Stimulated activated CD4-positive, alpha-beta T cell treated with anti-CD3 and anti-CD28 coated beads, TNF-alpha, amount 100 ng/mL, for 4 hours (primary cell): ENCODE measurements at regions not wholly inside any gene's neighbourhood (a gene's known extent, or its start where the extent isn't known, plus 50 kb on each side); places are given as distances from the start of the nearest gene placed in this dataset.
A peak's percentile ranks its signal among the peaks of the same experiment; 100 is the strongest.
"Not testable (repeated sequence)": the region's sequence is repeated elsewhere in the genome, so short reads cannot be mapped to it uniquely, and the experiment has no call there.

Experiments used
- DNase-seq, 3 experiments: peaks; one replicate each; pipeline ENCODE4 v3.0.0-alpha.2; 2020; ENCODE audit warnings: low read depth in 3 of 3

- not testable (repeated sequence) for DNase-seq
Measured at GRCh38 chr5:134471858-134472449, 53.5 kb upstream of the JADE2 start.

GRCh38 chr5:134468921-134469400, 56.5 kb upstream of the JADE2 start:
- DNase-seq: no peak

DNA sequence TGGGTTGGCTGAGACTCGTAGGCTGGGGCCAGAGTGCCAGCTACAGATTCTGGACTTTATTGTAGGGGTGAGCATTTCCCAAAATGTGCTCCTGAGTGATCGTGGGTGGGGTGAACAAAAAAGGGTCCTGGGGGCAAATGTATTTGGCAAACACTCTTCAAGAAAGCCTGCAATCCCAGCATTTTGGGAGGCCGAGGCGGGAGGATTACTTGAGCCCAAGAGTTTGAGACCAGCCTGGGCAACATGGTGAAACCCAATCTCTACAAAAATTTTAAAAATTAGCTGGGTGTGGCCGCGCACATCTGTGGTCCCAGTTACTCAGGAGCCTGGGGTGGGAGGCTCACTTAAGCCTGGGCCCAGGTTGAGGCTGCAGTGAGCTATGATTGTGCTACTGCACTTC, 55.5 kb upstream of the CDKN2AIPNL start:
- no peak for DNase-seq

- DNase-seq: peak in 1 of 3 experiments; percentile 13
Measured at GRCh38 chr5:134466241-134467069, 54.8 kb upstream of the CDKN2AIPNL start.

DNA sequence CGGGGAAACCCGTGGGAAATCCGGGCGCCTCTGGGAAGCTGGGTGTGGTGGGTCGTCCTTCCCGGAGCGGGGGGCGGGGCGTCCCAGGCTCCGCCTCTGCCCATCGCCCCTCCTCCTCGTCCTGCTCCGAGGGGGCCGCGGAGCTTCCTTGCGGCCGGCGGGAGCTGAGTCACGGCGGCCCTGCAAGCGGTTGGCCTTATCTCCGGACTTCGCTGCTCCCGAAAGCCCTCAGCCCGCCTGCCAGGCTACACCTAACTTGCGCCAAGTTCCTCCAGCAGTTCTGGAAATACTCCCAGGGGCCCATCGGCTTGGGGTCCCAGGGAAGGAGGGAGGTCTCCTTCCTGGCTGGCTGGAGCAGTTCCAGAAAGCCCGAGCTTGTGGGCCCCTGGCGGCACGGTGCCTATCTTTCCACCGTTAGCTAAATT, 54.1 kb upstream of the CDKN2AIPNL start:
- peak in 2 of 3 experiments; percentile 12 to 41 for DNase-seq

DNA sequence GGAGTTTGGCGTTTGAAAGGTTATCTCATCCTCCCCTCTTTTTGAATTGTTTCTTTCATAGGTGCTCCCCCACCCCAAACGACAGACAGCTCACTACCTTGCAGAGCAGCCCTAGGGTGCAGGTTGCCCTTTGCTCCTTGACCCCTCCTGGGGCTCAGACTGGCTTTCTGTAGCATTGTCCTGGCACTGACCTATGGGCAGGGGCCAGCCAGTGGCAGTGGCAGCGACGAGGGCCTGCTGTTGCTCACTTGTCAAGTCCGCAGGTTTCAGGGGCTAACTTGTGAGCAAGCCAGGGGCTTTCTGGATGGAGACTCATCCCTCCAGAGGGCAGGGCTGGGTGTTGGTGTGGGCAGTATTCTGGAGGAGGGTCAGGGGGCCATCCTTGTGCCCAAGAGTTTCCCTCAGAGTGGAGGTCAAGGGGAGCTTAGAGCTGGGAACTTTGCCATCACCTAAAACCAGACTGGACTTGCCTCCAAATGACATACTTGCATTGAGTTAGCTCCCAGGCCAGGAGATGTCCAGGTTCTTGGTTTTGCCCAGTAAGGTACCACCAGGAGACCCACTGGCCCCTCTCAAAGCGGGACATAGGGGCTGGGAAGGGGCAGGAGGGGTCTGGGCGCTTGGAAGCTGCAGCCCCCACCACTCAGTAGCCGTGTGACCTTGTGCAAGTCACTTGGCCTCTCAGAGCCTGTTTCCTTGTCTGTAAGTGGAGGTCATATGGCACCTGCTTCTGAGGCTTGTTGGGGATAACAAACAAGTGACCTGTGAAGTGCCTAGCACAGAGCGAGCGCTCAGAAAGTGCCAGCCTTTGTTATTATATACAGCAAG, 53.5 kb upstream of the CDKN2AIPNL start:
- no peak for DNase-seq

DNA sequence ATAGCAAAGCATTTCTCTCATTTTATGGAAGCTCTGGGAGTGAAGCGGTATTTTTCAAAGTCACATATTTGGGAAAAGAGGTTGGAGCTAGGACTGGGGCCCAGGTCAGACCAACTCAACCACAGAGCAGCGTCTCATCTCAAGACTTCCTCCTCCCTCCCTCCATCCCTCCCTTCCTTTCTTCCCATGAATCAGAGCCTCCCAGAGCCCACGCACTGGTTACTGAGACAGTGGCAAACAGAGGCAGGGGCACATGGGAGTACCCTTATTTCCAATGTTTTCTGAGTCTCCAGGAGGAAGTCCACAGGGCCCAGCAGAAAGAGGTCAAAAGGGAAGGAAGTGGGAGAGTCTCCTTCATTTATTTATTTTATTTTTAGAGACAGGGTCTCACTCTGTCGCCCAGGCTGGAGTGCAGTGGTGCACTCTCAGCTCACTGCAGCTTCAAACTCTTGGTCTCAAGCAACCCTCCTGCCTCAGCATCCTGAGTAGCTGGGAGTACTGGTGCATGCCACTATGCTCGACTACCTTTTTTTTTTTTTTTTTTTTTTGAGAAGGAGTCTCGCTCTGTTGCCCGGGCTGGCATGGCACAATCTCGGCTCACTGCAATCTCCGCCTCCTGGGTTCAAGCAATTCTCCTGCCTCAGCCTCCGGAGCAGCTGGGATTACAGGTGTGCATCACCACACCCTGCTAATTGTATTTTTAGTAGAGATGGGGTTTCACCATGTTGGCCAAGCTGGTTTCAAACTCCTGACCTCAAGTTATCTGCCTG, 52.5 kb upstream of the CDKN2AIPNL start:
- DNase-seq: no peak

GRCh38 chr5:134463176-134463720, 51.6 kb upstream of the CDKN2AIPNL start:
- DNase-seq: no peak

DNA sequence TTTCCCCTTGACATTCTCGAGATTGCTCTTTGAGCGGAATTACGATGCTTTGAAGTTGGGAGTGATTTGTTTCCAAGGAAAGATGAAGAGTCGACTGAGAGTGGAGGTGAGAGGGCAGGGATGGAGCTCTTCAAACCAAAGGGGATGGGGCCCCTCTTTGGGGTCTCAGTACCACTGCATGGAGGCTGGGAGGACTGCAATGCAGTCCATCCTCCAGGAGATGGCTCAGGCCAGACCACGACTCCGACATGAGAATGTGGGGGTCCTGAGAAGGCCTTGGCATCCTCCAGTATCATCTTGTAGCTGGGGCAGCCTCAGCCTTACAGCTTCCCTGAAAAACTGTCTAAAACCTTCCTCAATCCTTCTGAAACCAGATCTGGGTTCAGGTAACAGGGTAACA, 51.1 kb upstream of the CDKN2AIPNL start:
- DNase-seq: no peak

DNA sequence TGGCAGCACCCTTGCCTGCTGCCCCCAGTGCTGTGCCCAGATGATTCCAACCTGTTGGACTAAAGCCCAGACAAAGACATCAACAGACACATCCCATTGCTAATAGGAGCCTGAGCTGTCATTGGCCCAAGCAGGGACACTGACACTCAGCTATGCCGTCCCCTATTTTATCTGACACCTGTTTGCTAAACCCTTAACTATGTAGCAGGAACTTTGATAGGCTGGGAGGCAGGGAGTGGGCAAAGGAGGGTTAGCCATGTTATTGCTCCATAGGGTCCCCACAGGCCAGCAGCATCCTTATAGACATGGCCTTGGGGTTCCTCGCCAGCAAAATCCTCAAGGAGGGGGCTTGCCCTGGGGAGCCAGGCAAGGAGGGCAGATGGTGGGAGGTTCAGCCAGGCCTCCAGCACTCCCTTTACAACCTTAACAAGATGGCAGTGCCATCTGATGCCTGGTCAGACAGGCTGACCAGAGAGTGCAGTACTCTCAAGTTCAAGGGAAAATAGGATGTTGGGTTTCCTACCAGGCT, 50.4 kb upstream of the CDKN2AIPNL start:
- DNase-seq: no peak
